GM12892 (cell line): ENCODE measurements at regions not wholly inside any gene's neighbourhood (a gene's known extent, or its start where the extent isn't known, plus 50 kb on each side); places are given as distances from the start of the nearest gene placed in this dataset.
"Not testable (repeated sequence)": the region's sequence is repeated elsewhere in the genome, so short reads cannot be mapped to it uniquely, and the experiment has no call there.

ENCODE experiments used
- DNase-seq: peaks from one replicate; pipeline ENCODE4 v3.0.0; 2011; ENCODE audit not compliant: insufficient read length
- FAIRE-seq: peaks from 2 replicates; lab custom pipeline; 2011; peaks lifted over from hg19 to GRCh38; lab: Jason Lieb, UNC
- POLR2A ChIP-seq: IDR thresholded peaks from 2 replicates; pipeline ENCODE4 v1.6.1; 2011; ENCODE audit warnings: low read depth, low read length, control low read depth
- POLR2AphosphoS5 ChIP-seq: IDR thresholded peaks from 2 replicates; pipeline ENCODE4 v1.6.1; 2011; ENCODE audit warnings: low read depth, low read length, control low read depth
- TAF1 ChIP-seq: IDR thresholded peaks from 2 replicates; pipeline ENCODE4 v1.6.1; 2011; ENCODE audit warnings: low read depth, mild to moderate bottlenecking, control low read depth, low read length, borderline replicate concordance

DNA sequence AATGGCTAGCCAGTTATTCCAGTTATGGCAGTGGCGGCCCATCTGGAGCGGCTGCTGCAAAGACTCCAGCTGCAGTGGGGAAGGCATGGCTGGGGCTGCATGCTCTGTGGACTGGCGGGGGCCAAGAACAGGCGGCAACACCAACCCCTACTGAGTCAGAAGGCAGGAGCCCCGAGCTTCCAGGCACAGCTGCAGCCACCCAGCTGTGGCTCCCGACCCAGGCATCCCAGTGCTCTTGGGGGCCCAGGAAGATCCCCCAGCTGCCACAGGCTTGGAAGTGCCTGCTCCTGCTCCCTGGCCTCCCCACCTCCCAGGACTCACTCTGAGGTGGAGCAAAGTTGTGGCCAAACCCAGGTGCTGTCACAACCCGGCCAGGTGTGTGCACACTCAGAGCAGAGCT is 317.0 kb upstream of the RRP15 start:
- TF ChIP-seq TAF1 (no peak), POLR2A (no peak), POLR2AphosphoS5 (no peak)
- DNase-seq (no peak), FAIRE-seq (no peak)

DNA sequence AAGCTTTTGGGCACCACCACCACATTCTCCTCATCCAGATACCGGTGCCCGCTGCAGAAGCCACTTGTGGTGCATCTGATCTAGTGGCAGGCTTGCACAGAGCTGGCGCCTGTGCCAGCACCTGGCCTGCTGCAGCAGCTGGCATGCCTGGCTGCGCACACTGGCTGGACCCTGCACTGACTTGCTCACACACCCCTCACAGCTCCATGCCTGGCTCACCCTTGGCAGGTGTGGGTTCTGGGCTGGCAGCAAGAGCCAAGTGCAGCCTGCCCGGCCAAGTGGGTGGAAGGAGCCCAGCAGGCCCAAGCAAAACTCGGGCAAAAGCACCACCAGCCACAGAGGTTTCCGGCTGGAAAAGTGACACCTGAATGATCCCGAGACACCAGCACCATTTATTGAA is 315.7 kb upstream of the RRP15 start:
- DNase-seq (no peak), FAIRE-seq (no peak)
- no peak for TF ChIP-seq TAF1
- TF ChIP-seq POLR2A = no peak
- no peak for TF ChIP-seq POLR2AphosphoS5

DNA sequence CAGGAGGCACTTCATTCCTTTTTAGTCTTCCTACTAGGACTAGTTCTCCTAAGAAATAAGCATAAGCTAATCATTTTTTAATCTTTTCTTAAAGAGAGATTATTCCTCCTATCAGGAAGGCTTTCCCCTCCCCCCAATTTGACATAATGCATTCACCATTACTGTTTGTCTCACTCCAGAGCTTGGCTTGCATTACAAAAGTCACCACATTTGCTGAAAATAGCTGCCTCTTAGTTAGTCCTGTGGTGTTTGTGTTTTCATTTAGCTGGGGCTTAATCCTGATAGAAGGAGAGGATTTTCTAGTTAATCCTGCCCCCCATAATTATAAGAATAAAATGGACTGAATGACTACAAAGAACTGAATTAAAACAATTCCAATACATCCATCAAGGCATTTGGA is 307.1 kb upstream of the RRP15 start:
- FAIRE-seq = no peak
- TF ChIP-seq POLR2A (no peak), POLR2AphosphoS5 (no peak), TAF1 (no peak)
- no peak for DNase-seq

DNA sequence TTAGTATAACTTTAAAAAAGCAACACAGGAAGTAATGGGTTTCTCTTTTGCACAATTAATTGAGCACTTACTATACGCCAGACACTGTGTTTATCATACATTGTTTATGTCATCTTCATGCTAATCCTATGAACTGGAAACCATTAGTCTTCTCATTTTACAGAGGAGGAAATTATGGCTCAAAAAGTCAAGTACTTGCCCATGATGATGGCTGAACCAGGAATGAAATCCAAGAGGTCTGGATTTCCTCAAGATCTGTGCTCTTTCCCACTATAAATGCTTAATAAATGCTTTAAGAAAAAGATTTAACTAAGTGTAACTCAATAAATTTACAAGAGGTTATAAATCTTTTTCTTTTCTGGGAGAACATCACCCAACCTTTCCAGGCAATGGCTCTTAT is 303.7 kb upstream of the RRP15 start:
- DNase-seq = no peak
- no peak for TF ChIP-seq POLR2A
- TF ChIP-seq TAF1 = no peak
- no peak for TF ChIP-seq POLR2AphosphoS5
- no peak for FAIRE-seq

- FAIRE-seq (no peak), DNase-seq (no peak)
- no peak for TF ChIP-seq POLR2AphosphoS5
- TF ChIP-seq POLR2A = no peak
- no peak for TF ChIP-seq TAF1
These were observed 302.6 kb upstream of the RRP15 start for GRCh38 chr1:217982331-217983050.

DNA sequence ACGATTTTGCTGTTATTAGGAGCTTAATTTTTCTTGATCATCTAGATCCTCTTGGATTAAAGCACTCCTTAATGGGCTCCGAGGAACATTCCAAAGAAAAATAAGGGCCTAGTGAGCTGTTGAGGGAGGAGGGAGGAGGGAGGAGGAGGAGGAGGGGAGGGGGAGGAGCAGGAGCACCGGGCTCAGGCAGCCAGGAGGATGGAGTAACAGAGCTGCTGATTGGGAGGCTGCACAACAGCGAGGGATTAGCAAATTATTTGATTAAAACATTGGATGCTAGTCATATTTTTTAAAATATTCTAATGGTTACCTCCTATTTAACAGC is 302.1 kb upstream of the RRP15 start:
- no peak for FAIRE-seq
- no peak for DNase-seq
- TF ChIP-seq POLR2A (no peak), TAF1 (no peak), POLR2AphosphoS5 (no peak)

- TF ChIP-seq POLR2A (no peak), TAF1 (no peak), POLR2AphosphoS5 (no peak)
- no peak for DNase-seq
- no peak for FAIRE-seq
These were observed 299.5 kb upstream of the RRP15 start for GRCh38 chr1:217985641-217986040.

GRCh38 chr1:217989510-217989909 is 295.6 kb upstream of the RRP15 start:
- no peak for FAIRE-seq
- no peak for DNase-seq
- TF ChIP-seq TAF1 (no peak), POLR2AphosphoS5 (no peak), POLR2A (no peak)

GRCh38 chr1:217993439-217993838 is 291.7 kb upstream of the RRP15 start:
- TF ChIP-seq POLR2AphosphoS5 (no peak), TAF1 (no peak), POLR2A (no peak)
- no peak for FAIRE-seq
- no peak for DNase-seq

DNA sequence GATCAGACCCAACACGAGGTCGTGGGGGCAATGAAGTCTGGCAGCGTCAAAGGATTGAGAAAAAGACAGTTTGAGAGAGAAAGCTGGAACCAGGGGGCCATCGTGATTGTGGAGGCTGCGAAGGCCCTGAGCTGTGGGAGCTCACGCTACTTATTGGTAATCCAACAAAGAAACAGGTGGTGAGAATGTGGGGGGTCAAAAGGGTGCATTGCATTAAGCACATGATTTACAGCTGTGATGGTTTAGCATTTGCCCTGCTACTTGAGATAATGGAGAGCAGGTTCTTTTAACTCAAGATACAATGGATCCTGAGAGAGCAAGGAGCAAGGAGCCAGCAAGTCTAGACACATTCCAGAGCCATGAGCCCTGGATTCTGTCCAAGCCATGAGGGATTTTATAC is 276.8 kb upstream of the RRP15 start:
- not testable (repeated sequence) for FAIRE-seq, DNase-seq

GRCh38 chr1:218015106-218015505 is 270.0 kb upstream of the RRP15 start:
- not testable (repeated sequence) for DNase-seq, FAIRE-seq

DNA sequence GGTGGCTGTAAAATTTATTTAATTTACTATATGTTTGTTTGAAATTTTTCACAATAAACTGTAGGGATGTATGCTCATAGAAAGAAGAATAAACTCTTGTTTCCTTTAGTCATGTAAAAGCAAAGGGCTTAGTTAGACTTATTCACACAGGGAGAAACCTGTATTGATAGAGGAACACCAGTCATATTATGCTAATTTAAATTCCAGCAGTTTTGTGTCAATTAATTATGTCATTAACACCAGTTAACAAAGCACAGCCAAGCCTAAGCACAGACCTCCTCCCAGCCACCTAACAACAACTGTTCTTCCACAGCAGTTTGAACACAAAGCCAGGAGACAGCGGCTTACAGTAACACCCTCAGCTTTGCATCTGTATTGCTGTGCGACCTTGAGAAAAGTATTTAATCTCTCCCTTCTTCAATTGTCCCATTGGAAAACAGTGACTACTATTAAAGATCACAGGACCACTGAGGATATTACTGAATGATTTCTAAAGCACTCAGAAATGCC is 260.8 kb upstream of the RRP15 start:
- no peak for FAIRE-seq
- TF ChIP-seq POLR2AphosphoS5 = no peak
- TF ChIP-seq TAF1 = no peak
- TF ChIP-seq POLR2A = no peak

DNA sequence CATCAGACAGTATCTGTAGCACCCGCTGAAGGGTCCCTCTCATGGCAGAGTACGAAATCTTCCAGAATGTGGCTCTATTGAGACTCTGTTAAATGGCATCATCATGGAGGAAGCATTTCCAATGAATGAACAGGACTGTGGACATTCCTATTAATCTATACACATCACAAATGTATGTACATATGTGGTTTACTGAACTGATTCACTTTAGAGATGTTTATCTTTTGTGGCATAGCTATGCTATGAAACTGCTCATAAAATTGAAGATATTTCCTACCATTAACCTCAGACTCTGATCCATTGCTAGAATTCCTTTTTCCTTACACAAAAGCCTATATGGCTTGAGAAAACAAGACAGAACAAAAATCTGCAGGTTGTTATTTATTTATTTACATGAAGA is 259.6 kb upstream of the RRP15 start:
- TF ChIP-seq TAF1 = no peak
- TF ChIP-seq POLR2AphosphoS5 = no peak
- no peak for TF ChIP-seq POLR2A
- no peak for FAIRE-seq
- DNase-seq = no peak

More for the DNA sequence above, 260.8 kb upstream of the RRP15 start:
- no peak for DNase-seq
